GM19455 (cell line): ENCODE measurements at regions not wholly inside any gene's neighbourhood (a gene's known extent, or its start where the extent isn't known, plus 50 kb on each side); places are given as distances from the start of the nearest gene placed in this dataset.

Experiments used
- ATAC-seq: cut with Tn5 transposase; IDR thresholded peaks from one replicate; pipeline ENCODE4 v1.9.1; 2021; ENCODE audit not compliant: unreplicated experiment

DNA sequence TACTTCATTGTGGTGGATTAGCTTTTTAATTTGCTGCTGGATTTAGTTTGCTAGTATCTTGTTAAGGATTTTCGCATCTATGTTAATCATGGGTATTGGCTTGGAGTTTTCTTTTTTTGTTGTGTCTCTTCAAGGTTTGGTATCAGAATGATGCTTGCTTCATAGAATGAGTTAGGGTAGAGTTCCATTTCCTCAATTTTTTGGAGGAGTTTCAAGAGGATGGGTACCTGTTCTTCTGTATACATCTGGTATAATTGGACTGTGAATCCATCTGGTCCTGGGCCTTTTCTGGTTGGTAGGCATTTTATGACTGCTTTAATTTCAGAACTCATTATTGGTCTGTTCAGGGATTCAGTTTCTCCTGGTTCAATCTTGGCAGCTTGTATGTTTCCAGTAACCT is 335.6 kb downstream of the EDEM1 start:
- no peak for ATAC-seq

DNA sequence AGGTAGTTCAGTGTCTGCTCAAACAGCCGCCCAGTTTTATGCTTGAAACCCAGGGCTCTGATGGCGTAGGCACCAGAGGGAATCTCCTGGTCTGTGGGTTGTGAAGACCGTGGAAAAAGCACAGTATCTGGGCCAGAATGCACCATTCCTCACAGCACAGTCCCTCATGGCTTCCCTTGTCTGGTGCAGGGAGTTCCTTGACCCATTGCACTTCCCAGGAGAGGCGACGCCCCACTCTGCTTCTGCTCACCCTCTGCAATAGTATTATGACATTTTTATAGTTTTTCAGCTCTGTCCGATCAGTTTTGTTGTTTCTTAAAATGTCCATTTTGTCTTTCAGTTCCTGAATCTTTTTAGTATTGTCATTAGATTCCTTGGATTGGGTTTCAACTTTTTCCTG is 343.5 kb downstream of the EDEM1 start:
- ATAC-seq: no peak

GRCh38 chr3:5531741-5532290 is 344.3 kb downstream of the EDEM1 start:
- no peak for ATAC-seq

DNA sequence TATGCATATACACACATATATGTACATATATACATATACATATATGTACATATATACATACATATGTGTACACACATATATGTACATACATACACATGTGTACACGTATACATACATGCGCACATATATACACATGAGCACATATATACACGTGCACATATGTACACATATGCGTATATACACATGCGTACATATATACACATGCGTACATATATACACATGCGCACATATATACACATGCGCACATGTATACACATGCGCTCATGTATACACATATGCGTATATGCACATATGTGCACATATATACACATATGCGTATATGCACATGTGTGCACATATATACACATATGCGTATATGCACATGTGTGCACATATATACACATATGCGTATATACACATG is 353.0 kb downstream of the EDEM1 start:
- no peak for ATAC-seq

- no peak for ATAC-seq
Measured at GRCh38 chr3:5542472-5542871, 355.0 kb downstream of the EDEM1 start.

- no peak for ATAC-seq
Measured at GRCh38 chr3:5543047-5543446, 355.5 kb downstream of the EDEM1 start.

DNA sequence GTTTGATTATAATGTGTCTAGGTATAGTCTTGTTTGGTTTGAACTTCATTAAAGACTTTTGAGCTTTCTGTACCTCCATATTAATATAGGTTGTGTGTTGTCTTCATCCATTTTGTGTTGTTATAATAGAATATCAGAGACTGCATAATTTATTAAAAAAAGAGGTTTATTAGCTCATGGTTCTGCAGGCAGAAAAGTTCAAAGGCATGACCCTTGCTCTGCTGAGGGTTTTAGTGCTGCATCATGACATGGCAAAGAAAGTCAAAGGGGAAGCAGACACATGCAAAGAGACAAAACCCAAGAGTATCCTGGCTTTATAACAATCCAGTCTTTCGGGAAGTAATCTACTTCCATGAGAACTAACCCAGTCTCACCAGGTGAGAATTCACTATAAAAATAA is 358.2 kb downstream of the EDEM1 start:
- ATAC-seq: no peak

GRCh38 chr3:5553203-5553602 is 365.7 kb downstream of the EDEM1 start:
- no peak for ATAC-seq

DNA sequence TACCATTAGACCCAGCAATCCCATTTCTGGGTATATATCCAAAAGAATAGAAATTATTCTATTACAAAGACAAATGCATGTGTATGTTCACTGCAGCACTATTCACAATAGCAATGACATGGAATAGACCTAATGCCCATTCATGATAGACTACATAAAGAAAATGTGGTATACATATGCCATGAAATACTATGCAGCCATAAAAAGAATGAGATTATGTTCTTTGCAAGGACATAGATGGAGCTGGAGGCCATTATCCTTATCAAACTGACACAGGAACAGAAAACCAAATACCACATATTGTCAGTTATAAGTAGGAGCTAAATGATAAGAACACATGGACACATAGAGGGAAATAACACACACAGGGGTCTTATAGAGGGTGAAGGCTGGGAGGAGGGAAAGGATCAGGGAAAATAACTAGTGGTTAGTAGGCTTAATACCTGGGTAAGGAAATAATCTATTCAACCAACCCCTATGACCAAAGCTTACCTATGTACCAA is 366.8 kb downstream of the EDEM1 start:
- ATAC-seq: no peak

GRCh38 chr3:5560199-5560598 is 372.7 kb downstream of the EDEM1 start:
- no peak for ATAC-seq

DNA sequence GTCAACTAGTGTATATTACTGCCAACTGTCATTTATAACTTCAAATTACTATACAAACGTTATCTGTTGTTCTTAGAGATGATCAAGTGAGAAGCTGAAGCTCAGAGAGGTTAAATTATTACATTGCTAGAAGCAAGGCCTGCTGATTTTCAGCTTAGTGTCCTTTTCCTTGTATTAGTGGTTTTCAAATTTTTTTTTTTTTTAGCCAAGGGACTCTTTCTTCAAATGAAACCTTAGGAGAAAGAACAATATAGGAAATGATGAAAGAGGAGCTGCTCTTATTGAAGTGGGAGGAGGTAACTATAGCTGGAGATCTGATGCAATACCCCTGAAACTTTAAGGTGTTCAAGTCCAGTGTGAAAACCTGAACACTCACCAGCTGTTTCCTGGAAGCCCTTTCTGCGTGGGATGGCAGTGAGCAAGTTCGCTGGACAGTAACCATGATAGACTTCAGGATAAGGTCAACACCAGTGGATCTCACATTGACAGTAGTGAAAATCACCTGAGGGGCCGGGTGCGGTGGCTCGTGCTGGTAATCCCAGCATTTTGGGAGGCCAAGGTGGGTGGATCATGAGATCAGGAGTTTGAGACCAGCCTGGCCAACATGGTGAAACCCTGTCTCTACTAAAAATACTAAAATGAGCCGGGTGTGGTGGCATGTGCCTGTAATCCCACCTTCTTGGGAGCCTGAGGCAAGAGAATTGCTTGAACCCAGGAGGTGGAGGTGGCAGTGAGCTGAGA is 376.2 kb downstream of the EDEM1 start:
- ATAC-seq: no peak

DNA sequence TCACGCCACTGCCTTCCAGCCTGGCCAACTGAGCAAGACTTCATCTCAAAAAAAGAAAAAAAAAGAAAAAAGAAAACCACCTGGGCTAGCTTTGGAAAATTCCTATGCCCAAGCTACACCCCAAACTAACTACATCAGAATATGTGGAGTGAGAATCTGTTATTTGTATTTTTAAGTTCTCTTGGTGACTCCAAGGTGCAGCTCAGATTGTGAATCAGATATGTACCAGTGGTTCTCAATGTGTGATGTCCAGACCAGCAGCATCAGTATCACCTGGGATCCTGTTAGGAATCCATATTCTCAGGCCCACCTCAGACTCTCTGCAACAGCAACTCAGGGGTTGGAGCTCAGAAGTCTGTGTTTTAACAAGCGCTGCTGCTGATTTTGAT is 376.8 kb downstream of the EDEM1 start:
- no peak for ATAC-seq

GRCh38 chr3:5565026-5565425 is 377.5 kb downstream of the EDEM1 start:
- ATAC-seq: no peak

GRCh38 chr3:5567113-5567512 is 379.6 kb downstream of the EDEM1 start:
- no peak for ATAC-seq

GRCh38 chr3:5568451-5568850 is 380.9 kb downstream of the EDEM1 start:
- no peak for ATAC-seq

DNA sequence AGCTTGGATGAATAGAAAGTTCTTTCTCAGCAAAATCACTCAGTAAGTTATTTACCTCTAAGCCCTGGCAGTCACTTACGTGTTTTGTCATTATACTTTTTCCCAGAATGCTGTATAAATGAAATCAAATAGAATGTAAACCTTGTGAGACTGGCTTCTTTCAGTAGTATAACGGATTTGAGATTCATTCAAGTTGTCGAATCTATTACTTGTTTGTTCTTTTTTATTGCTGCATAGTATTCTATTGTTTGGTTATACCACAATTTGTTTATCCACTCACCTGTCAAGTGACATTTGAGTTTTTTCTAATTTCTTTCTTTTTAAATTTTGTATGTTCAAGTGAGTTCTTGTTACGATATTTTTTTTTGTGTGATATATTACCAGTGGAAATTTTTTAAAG is 381.6 kb downstream of the EDEM1 start:
- ATAC-seq: no peak

DNA sequence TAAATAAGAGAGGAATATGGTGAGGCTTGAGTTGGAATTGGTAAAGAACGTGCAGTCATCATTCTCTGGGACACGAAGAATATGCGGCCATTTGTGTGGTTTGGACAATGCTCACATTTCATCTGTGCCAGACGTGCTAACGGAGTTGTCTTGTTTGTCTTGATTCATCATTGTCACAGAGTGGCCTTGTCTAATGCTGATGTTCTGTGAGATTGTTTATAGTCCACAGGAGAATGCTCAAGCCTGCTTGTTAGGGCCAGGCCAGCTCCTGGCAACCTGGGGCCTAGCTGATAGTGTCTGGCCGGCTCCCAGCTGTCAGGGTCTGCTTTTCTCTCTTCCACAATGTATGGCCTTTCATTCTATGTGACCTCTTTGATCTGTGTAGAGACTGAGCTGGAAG is 384.7 kb downstream of the EDEM1 start:
- ATAC-seq: no peak

GRCh38 chr3:5576277-5577011 is 388.9 kb downstream of the EDEM1 start:
- ATAC-seq: no peak

DNA sequence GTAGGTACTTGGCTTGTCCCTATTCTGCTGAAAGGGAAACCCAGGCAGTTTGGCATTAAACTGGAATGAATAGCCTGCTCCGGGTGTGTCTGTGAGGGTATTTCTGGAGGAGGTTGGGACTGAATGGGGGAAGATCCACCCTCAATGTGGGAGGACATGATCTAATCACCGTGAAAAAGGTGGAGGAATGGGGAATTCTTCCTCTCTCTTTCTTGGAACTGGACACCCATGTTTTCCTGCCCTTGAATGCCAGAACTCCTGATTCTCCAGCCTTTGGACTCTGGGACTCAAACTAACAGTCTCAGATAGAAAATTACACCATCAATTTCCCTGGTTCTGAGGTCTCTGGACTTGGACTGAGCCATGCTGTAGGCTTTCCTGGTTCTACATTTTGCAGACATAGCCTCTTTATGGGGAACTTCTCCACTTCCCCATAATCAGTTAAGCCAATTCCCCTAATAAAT is 391.7 kb downstream of the EDEM1 start:
- no peak for ATAC-seq

- ATAC-seq: no peak
Measured at GRCh38 chr3:5579946-5580345, 392.4 kb downstream of the EDEM1 start.

GRCh38 chr3:5580826-5581225 is 393.3 kb downstream of the EDEM1 start:
- no peak for ATAC-seq

DNA sequence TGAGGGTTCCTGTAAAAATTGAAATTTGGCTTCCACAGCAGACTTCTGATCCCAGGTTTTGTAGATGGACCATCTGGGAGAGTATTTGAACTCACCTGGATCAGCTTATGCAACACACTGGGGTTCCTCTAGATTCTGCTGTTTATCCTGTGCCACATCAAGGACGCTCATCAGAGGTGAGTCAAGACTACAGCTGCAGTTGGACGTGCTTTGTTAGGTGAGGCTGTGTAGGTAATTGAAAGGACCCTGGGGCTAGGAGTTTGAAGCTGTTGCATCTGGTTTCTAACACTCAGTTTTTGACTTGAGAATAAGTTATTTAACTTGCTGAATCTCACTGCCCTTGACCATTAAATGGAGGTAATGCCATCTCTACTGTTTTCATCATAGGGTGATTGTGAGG is 394.2 kb downstream of the EDEM1 start:
- ATAC-seq: no peak
